BE2C (cell line): ENCODE measurements at regions not wholly inside any gene's neighbourhood (a gene's known extent, or its start where the extent isn't known, plus 50 kb on each side); places are given as distances from the start of the nearest gene placed in this dataset.

Experiments
- DNase-seq: peaks from one replicate; pipeline ENCODE4 v3.0.0-alpha.2; 2020
- H3K27me3 ChIP-seq: fragments of 250-450 bp; sonication (Bioruptor Pico); 2 replicates; pipeline ENCODE4 v1.5.1; 2020; ENCODE audit warnings: mild to moderate bottlenecking
- H3K36me3 ChIP-seq: fragments of 250-450 bp; sonication (Bioruptor Pico); 2 replicates; pipeline ENCODE4 v1.5.1; 2020; ENCODE audit warnings: mild to moderate bottlenecking
- H3K4me1 ChIP-seq: fragments of 250-450 bp; sonication (Bioruptor Pico); 2 replicates; pipeline ENCODE4 v1.5.1; 2020
- H3K4me3 ChIP-seq: 2 replicates; pipeline ENCODE4 v1.5.1; 2011; ENCODE audit warnings: low read depth, low read length
- H3K9me3 ChIP-seq: fragments of 250-450 bp; sonication (Bioruptor Pico); 2 replicates; pipeline ENCODE4 v1.5.1; 2020
- TF ChIP-seq, protein P1 (sequence below): IDR thresholded peaks from 2 replicates; pipeline ENCODE4 v1.5.1; 2012; ENCODE audit warnings: mild to moderate bottlenecking, low read depth, low read length

DNA sequence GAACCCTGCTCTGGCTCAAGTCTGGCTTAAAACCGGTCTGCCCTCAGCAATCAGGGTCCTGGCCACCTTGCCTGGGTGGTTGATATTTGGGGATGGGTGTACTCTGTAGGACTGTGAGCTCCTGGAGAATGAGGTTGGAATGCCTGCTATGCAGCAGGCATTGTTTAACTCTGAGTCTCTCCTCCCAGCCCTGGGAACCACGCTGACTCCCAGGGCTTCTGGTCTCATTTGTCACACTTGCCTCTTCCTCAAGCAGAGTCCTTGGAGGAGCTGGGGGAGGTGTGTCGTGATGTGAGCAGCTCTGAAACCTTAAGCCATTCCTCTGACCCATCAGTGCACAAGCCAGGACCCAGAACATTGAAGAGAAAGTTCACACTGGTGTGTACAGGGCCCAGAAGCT lies 340.1 kb downstream of the MN1 start:
- TF ChIP-seq, protein P1, sequence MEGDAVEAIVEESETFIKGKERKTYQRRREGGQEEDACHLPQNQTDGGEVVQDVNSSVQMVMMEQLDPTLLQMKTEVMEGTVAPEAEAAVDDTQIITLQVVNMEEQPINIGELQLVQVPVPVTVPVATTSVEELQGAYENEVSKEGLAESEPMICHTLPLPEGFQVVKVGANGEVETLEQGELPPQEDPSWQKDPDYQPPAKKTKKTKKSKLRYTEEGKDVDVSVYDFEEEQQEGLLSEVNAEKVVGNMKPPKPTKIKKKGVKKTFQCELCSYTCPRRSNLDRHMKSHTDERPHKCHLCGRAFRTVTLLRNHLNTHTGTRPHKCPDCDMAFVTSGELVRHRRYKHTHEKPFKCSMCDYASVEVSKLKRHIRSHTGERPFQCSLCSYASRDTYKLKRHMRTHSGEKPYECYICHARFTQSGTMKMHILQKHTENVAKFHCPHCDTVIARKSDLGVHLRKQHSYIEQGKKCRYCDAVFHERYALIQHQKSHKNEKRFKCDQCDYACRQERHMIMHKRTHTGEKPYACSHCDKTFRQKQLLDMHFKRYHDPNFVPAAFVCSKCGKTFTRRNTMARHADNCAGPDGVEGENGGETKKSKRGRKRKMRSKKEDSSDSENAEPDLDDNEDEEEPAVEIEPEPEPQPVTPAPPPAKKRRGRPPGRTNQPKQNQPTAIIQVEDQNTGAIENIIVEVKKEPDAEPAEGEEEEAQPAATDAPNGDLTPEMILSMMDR: no peak
- no peaks in the 10 kb centered on the region for H3K36me3 ChIP-seq
- H3K27me3 ChIP-seq: peaks cover 23% of the 10 kb centered on the region
- DNase-seq: no peak
- no peak overlapping the region for H3K4me3 ChIP-seq
- H3K9me3 ChIP-seq: no peaks in the 10 kb centered on the region
- H3K4me1 ChIP-seq: no peaks in the 10 kb centered on the region

DNA sequence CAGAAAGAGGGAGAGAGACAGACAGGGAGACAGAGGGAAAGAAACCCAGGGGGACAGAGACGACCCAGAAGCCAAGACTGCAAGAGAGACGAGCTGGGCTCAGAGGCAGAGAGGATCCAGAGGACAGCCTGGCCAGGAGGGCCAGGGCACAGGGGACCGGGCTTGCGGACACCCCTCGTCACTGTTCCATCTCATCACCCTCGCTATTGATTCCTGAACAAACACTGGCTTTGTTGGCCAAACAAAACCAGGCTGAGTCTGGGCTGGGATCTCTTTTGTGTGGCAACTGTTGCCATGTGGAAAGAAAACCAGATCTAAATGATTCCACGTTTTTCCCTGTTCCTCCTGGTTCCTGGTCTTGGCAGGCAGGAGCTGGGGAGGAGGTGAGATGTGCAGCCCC lies 339.4 kb downstream of the MN1 start:
- TF ChIP-seq, protein P1: no peak
- H3K9me3 ChIP-seq: no peaks in the 10 kb centered on the region
- DNase-seq: no peak
- H3K4me3 ChIP-seq: no peak overlapping the region
- no peaks in the 10 kb centered on the region for H3K4me1 ChIP-seq
- H3K27me3 ChIP-seq: peaks cover 23% of the 10 kb centered on the region
- H3K36me3 ChIP-seq: no peaks in the 10 kb centered on the region

DNA sequence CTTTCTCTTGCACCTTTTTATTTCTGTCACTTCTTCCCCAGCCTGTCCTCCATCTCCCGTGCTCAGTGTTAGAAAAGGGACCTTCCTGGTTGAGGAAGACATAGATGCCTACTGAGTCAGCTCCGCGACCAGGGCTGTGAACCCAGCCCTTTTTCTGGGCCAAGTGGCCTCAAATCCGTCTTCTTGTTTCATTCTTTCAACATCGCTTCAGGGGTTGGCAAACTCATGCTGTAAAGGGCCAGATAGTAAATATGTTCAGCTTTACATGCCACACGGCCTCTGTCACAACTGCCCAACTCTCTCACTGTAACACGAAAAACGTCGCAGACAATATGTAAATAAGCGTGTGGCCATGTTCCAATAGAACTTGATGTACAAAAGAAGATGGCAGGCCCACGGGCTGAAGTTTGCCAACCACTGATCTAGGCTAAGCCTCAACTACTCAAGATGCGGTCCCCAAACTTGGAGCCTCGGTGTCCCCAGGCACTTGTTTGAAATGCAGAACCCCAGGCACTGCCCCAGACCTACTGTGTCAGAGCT lies 338.4 kb downstream of the MN1 start:
- H3K27me3 ChIP-seq: peaks cover 23% of the 10 kb centered on the region
- no peaks in the 10 kb centered on the region for H3K9me3 ChIP-seq
- no peaks in the 10 kb centered on the region for H3K4me1 ChIP-seq
- TF ChIP-seq, protein P1: no peak
- no peaks in the 10 kb centered on the region for H3K36me3 ChIP-seq
- no peak overlapping the region for H3K4me3 ChIP-seq
- DNase-seq: no peak

DNA sequence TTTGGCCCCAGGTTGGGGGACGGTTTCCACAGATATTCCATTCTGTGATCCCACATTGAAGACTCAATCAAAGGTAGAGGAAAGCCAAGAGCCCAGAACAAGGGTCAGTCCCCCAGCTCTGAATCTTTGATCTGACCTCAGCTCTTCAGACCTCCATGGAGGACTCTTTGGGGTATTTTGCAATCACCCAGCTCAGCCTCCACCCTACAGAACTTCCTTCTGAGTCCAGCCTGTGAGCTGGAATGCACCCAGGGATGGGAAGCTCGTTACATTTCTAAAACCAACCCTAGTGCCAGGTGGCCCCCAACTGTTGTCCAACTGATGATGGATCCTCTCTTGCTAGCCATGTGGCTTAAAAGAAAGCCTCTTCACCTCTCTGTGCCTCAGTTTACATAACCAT lies 335.3 kb downstream of the MN1 start:
- Histone ChIP-seq H3K4me1 (no peaks in the 10 kb centered on the region), H3K36me3 (no peaks in the 10 kb centered on the region), H3K27me3 (peaks cover 13% of the 10 kb centered on the region), H3K4me3 (no peak overlapping the region), H3K9me3 (no peaks in the 10 kb centered on the region)
- TF ChIP-seq, protein P1: no peak
- no peak for DNase-seq

DNA sequence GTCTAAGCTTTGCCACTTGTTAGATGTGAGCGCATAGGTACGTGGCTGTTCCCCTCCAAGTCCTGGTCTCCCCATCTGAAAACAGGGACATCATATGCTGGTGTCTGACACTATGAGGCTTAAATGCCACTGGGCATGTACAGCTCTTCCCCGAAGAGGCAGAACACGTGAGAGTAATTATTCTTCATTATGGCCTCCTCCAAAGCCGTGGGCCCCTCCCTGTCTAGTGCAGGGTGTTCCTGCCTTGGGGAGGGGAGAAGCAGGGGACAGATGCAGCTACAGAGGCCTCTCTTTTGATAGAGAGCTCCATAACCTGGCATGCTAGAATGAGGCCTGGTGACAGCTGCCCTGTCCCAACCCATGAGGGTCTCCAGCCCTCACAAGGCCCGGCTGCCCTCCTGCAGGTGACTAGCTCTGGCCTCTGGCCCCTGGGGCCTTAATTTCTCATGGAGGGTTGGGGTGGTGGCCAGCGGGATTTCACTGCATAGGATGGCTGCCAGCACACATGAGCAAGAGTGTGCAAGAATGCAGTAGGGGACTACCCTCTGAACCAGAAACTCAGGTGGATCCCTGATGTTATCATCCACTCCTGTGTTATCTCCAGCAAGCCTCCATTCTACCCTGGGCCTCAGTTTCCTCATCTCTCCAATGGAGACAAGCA lies 334.6 kb downstream of the MN1 start:
- no peaks in the 10 kb centered on the region for H3K4me1 ChIP-seq
- H3K36me3 ChIP-seq: no peaks in the 10 kb centered on the region
- DNase-seq: no peak
- H3K4me3 ChIP-seq: no peak overlapping the region
- H3K9me3 ChIP-seq: no peaks in the 10 kb centered on the region
- H3K27me3 ChIP-seq: peaks cover 6% of the 10 kb centered on the region
- TF ChIP-seq, protein P1: no peak

DNA sequence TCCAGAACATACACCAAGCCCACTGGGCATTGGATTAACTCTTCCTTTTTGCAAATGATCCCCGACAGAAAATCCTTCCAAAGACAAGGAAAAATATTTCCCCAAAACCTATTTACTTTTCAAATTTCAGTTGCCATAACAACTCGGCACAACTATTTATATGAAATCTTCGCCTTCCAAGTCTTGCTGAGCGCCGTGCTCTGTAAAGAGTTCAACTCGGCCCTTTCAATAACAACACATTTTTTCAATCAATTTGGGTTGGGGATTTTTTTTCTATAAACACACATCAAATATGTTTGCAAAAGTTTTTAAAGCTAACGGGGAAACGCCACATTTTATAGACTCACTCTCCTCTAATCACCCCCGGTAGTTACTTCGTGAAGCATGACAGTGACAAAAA lies 333.8 kb downstream of the MN1 start:
- DNase-seq: no peak
- H3K4me1 ChIP-seq: no peaks in the 10 kb centered on the region
- H3K27me3 ChIP-seq: peaks cover 6% of the 10 kb centered on the region
- TF ChIP-seq, protein P1: no peak
- no peak overlapping the region for H3K4me3 ChIP-seq
- H3K36me3 ChIP-seq: no peaks in the 10 kb centered on the region
- no peaks in the 10 kb centered on the region for H3K9me3 ChIP-seq
